SK-N-SH treated with all-trans-retinoic acid at 6 μM for 48 hours (cell line): ENCODE measurements at regions not wholly inside any gene's neighbourhood (a gene's known extent, or its start where the extent isn't known, plus 50 kb on each side); places are given as distances from the start of the nearest gene placed in this dataset.

ENCODE experiments used
- CSDC2 ChIP-seq: fragments of 250-450 bp; sonication (Bioruptor Pico); IDR thresholded peaks from 2 replicates; pipeline ENCODE4 v1.5.0; 2020; ENCODE audit warnings: mild to moderate bottlenecking, moderate library complexity
- CSRNP3 ChIP-seq: fragments of 250-450 bp; sonication (Bioruptor Pico); IDR thresholded peaks from 2 replicates; pipeline ENCODE4 v1.5.1; 2021; ENCODE audit warnings: mild to moderate bottlenecking, moderate library complexity
- ESRRG ChIP-seq: fragments of 250-450 bp; sonication (Bioruptor Pico); IDR thresholded peaks from 2 replicates; pipeline ENCODE4 v1.6.1; 2021; ENCODE audit warnings: mild to moderate bottlenecking
- ISL1 ChIP-seq: fragments of 250-450 bp; sonication (Bioruptor Pico); IDR thresholded peaks from 2 replicates; pipeline ENCODE4 v2.1.2; 2022; ENCODE audit warnings: mild to moderate bottlenecking, moderate library complexity
- PATZ1 ChIP-seq: fragments of 250-450 bp; sonication (Bioruptor Pico); IDR thresholded peaks from 2 replicates; pipeline ENCODE4 v1.8.0; 2020; ENCODE audit warnings: mild to moderate bottlenecking, moderate library complexity, borderline replicate concordance
- POU6F1 ChIP-seq: fragments of 250-450 bp; sonication (Bioruptor Pico); IDR thresholded peaks from 2 replicates; pipeline ENCODE4 v1.8.0; 2021; ENCODE audit warnings: low read depth, mild to moderate bottlenecking, moderate library complexity, borderline replicate concordance
- TOX ChIP-seq: fragments of 250-450 bp; sonication (Bioruptor Pico); IDR thresholded peaks from 2 replicates; pipeline ENCODE4 v1.8.0; 2021; ENCODE audit warnings: mild to moderate bottlenecking, moderate library complexity, borderline replicate concordance
- ZFP3 ChIP-seq: fragments of 250-450 bp; sonication (Bioruptor Pico); IDR thresholded peaks from 2 replicates; pipeline ENCODE4 v1.5.0; 2020; ENCODE audit warnings: mild to moderate bottlenecking, moderate library complexity
- ZFP30 ChIP-seq: fragments of 450-650 bp; formaldehyde crosslinking; IDR thresholded peaks from 2 replicates; pipeline ENCODE4 v1.5.0; 2022; ENCODE audit warnings: mild to moderate bottlenecking, moderate library complexity
- ZNF70 ChIP-seq: fragments of 450-650 bp; formaldehyde crosslinking; IDR thresholded peaks from 2 replicates; pipeline ENCODE4 v1.5.0; 2020; ENCODE audit warnings: mild to moderate bottlenecking, moderate library complexity

- TF ChIP-seq CSRNP3 (CRISPR knock-in tag) (no peak), CSDC2 (CRISPR knock-in tag) (no peak), ESRRG (no peak), ZNF70 (CRISPR knock-in tag) (no peak), TOX (no peak), ZFP30 (no peak), ISL1 (CRISPR knock-in tag) (no peak), PATZ1 (CRISPR knock-in tag) (no peak), POU6F1 (CRISPR knock-in tag) (no peak), ZFP3 (no peak)
These were observed 206.2 kb upstream of the SDK2 start for GRCh38 chr17:73850426-73850825.
